CD4-positive, alpha-beta T cell treated with Interleukin-15 for 1 hour (primary cell): ENCODE measurements at regions not wholly inside any gene's neighbourhood (a gene's known extent, or its start where the extent isn't known, plus 50 kb on each side); places are given as distances from the start of the nearest gene placed in this dataset.

Experiments used
- DNase-seq: peaks from one replicate; pipeline ENCODE4 v3.0.0-alpha.2; 2020

DNA sequence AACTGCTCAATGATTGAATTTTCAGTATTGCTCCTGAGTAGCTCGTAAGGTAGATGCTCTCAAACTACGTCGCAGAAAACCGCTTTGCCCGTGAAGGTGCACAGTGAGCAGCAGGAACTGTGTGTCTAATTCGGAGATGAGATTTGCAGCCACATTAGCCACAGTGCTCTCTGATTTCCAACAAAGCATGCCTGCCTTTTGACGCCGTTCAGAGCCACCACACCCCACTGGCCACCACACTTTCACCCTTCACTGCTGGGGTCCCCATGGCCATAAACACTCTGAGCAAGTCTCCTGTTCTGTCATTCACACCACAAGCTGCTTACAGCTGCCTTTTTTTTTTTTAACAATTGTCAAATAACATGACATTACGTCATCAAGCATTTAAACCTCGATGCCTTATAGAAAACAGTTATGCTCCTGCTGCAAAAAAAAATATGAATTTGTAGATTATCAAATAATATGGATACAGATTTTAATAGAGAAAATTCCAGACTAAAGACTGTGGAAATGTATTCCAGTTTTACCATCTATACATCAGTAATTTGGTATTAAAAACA, 578.8 kb upstream of the PFKP start:
- DNase-seq = no peak

DNA sequence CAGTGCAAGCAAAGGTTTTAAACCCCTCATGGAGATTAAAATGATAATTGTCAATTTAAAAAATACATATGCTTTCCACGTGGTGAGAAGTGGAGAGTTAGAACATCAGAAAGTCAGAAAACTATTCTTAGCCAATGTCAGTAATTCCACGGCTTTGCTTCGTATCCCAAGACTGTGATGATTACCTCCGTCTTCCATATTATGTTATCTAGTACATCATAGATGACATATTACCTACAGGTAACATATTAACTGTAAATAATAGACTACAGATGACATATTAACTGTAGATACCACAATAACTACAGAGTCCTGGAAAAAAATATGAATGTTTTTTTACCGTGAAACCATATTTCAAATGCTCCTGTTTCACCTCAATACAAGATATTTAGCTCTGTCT, 579.4 kb upstream of the PFKP start:
- DNase-seq = no peak

DNA sequence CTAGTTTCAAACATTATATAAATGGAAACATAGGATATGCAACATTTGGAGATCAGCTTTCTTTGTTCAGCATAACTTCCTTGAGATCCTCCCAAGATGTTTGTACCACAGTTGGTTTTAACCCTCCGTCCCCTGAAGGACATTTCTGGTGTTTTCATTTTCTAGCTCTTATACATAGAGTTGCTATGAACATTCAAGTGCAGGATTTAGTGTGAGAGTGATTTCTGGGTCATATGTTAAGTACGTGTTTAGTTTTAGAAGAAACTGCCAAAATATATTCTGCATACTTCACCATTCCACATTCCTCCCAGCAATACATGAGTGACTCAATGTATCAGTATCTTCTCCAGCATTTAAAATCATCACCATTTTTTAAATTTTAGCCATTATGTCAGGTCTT, 588.7 kb upstream of the PFKP start:
- no peak for DNase-seq

DNA sequence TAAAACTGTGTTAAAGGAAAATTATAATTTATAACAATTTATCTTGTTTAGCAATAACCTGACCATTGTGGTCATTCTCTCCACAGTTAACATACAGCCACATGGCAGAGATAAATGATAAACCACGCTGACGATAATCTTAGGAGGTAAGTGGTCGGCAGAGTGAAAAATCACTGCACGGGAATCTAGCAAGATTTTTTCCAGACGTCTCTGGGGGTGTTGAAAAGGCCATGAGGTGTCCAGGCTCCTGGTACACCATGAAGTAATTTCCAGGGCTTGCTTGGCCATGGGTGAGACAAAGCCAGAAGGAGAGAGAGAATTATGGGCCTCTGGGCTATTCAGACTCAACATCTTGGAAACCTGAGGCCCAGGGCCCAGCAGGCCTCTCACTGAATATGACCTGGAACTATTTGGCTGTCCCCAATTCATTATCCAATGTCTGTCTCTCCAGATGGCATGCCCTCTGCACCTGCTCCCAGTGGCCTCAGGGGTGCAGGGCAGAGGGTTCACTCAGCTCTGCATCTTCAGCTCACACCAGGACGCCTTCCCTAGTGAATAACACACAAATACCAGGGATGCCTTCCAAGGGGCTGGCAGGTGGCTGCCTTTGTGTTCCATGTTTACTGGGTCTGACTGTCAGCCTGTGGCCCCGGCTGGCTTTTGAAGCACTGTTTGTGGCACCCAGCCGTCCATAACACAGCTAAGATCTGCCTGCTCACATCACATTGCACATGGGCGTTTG, 590.4 kb upstream of the PFKP start:
- DNase-seq = no peak

DNA sequence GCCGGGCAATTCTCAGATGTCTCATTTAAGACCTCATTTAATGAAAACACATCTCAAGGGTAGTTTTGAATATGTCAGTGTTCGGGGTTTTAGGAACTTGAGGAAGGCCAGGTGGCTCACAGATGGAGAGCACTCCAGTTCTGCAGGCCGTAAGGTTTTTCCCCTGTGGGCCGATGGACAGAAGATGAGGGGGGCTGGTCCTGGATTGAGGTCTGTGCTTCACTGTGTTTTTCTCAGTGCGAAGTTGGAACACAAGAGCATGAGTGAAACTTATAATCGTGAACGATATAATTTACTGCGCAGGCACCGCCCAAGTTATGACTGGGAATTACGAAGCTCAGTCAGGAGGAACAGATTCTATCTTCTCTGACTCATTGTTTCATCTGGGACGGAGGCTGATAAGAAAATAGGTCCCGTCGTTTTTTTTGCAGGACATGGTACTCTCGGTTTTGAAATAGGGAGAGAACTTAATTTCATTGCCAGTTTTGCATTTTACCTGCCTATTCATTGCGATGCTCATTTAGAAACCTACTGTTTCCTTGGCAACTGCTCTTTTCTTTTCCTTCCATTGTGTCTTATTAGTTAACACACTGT, 591.0 kb upstream of the PFKP start:
- no peak for DNase-seq

DNA sequence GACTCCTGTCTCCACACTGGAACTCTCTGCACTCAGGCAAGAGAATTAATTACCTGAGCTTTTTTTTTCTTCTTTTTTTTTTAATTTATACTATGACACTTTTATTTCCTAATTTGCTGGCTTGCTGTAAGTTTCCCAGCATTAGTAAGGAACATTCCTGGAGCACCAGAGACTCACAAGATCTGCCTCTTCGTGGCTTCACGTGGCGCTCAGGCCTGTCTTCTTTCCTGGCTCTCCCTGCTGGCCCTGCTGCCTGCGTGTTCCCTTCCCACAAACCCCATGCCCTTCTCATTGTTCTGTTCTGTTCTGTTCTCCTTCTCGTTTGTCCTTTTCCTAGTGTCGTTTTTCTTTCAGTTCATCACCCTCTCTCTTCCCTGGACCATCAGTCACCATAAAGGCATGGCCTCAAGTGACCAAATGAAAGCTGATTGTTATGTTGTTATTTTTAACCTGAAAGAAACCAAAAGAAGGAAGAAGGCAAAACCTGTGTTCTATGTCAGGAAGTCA, 591.6 kb upstream of the PFKP start:
- no peak for DNase-seq

DNA sequence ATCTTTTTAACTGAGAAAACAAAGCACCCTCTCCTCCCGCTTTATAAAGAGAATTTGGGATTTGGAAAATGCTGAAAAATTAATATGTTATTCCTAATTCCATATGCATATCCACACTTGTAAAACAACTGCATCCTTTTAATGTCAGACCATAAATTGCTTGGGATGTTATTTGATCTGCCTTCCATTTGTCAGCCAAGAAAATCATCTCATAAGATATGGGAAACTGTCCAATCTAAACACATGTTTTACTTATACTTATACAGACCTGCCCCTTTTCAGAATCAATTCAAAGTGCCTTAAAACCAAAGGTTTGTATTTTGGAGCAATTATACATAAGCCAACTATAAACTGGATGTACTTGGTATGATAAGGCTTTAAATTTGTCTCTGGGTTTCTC, 595.5 kb upstream of the PFKP start:
- no peak for DNase-seq

DNA sequence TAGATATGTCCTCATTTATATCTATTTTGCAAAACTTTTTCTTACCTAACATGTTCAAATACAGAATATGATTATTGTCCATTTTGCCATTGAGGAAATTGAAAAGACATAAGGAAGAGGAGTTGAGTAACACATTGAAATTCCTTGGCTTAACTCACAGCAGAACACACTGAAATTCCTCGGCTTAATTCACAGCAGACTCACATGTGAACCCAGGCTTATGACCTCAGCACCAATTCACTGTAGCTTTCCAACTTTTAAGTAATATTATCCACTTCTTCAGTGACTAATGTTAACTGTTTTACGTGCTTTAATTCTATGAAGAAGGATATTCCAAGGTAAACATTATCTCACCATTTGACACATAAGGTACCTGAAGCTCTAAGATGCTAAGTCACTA, 597.5 kb upstream of the PFKP start:
- no peak for DNase-seq

DNA sequence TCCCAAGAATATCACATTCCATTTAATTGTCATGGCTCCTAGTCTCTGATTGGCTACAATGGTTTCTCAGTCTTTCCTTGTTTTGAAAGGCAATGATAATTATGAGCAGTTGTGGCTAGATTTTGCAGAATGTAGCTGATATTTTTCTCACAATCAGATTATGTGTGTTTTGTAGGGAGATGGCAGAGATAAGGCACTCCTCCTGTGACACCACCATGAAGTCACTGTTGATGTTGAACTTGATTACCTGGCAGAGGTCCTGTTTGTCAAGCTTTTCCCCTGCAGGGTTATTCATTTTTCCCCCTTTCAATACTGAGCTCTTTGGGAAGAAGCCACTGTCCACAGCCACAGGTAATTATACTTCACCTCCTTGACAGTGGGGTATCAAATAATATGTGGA, 602.9 kb upstream of the PFKP start:
- no peak for DNase-seq

DNA sequence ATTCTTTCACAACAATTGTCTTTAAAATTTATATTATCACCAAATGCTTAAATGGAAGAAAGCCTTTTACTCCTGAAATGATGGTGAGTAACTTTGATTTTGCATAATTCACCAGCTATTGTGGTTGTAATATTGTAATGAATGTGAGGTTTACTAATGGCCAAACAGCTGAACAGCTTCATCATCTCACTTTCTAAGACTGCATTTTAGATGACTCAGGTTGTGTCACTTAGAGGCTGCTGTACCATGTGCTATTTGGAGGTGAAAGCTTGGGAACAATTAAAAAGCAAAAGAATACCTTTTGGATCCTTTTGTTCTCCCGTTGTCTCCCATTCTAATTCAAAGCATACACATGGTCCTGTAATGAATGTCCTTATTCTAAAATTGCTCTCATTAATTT, 604.0 kb upstream of the PFKP start:
- no peak for DNase-seq

DNA sequence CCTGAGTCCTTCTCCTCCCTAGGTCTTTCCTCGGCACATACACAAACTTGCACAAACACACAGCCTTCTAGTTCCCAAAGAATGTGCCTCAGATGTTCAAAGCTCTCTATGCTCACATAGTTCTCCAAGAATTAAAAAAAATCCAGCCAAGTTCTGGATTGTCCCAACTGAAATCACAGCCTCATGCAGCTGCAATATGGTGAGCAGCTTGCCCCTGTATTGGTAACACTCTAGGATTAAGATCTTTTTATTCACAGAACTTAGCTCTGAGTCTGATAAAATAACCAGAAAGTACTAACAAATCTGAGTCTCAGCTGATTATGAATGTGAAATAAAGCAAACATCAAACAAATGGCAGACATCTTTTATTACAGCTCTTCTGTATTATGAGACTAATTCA, 604.8 kb upstream of the PFKP start:
- no peak for DNase-seq

DNA sequence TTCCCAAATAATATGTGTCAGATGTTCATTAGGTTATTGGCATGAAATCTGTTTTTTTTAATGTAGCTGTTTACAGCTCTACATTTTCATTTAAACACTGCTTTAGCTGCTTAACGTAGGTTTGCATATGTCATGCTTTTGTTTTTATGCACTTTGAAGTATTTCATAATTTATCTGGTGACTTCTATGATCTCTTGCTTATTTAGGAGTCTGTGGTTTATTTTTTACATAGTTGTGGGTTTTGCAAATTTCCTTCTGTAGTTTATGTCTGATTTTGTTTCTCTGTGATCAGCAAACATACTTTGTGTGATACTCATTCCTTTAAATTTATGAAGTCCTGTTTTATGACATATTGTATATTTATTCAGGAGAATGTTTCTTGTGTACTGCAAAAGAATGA, 606.5 kb upstream of the PFKP start:
- no peak for DNase-seq

DNA sequence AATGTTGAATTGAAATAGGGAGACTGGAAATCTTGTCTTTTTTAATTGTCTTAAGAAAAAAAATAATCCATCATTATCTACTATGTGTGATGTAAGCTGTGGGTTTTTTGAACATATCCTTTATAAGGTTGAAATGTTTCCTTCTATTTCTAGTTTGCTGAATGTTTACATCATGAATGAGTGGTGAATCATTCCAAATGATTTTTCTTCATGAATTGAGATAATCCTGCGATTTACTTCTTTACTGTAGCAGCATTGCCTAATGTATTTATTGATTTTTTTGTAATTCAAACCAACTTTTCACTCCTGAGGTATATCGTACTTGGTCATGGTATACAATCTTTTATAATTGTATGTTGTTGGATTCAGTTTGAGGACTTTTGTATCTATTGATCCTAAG, 607.6 kb upstream of the PFKP start:
- no peak for DNase-seq

DNA sequence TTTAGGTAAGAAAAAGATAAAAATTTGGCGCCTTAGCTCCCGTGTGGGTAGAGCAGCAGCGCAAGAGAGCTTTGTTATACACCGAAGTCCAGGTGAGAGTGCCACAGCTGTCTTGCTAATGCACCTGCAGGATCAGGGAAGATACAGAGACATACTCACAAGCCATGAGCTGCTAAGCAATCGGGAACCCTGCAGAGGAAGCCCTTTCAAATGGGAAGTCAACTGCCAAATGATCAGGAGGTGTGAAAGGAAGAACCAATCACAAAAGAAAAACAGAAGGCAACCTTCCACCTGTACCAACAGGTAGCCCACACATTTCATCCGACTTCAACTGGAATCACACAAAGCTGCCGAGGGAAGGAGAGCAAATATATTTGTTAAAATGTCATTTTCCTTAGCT, 610.5 kb upstream of the PFKP start:
- no peak for DNase-seq

DNA sequence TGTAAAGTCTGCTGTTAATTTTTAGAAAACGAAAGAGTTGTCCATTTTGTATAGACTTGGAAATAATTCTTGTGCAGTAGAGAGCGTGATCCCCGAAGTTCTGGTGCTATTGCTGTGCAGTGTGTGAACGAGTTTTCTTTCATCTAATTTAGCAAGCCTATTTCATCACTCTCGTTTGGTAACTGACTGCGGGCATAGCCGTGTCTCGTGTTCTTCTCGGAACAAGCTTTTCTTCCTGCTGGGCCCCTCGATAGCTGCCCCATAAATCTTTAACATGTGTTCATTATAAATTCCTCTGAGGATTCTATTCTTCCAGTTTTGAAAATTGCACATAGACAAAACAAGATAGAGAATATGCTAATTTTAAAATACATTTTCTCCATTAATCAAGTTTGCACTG, 622.0 kb upstream of the PFKP start:
- DNase-seq = no peak

DNA sequence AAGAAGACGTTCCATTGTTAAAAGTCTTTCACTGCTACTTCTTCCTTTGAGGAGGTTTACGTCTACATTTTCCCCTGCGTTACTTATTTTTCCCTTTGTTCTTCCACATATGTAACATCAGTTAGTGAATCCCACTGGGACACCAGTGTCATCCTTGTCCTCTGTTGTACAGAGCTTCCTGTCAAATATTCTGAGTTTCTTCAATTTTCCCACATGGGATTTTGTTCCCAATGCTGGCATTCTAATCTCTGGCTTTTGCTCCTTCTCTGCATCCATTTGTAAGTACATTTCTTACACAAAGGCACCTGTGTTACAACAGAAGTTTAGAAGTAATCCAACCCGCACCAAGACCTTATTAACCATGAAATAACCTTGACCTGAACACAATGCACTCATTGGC, 627.4 kb upstream of the PFKP start:
- no peak for DNase-seq

DNA sequence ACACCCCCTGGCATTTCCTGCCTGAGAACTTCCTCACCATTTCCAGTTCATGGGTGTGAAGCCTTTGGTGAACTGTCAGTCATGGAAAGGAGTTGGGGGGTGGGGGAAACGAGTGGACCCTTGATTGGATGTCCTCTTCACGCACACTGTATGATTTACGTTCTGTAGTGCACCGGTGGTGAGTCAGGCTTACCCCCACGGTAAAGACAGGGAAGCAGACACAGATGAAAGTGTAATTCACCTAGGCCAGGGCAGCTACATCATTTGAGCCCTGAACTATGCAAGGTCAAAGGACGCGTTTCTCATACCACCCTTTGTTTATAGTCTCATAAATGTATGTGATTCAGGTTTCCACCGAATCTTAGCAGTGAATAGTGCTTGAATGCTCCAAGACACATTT, 628.3 kb upstream of the PFKP start:
- DNase-seq = no peak

DNA sequence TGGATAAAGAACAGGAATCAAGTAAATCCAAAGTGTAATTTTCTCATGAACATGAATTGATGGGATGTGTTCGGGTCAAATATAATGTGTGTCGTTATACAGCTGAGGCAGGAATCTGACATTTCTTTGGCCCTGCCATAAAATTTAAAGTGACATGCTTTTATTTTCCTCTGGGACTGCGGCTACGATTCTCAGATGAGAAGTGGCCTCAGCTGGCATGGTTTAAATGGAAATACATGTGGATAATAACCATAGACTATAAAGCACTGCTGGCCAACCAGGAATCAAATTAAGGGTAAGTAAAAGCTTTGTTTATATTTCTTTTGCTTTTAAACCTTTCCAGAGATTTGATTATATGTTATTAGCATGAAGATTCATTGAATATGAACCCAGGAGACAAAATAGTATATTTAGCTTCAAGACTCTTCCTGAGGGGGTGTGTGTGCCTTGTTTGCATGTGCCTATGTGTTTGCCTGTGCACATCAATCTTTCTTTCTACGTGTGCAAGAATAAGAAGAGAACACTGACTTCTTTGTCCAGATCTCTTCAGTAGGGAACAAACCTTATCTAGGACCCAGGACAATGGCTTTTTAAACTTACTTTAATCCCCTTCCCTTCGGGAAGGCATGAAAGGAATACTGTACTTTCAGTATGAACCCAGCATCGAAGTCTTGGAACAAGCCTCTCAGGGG, 629.0 kb upstream of the PFKP start:
- no peak for DNase-seq

DNA sequence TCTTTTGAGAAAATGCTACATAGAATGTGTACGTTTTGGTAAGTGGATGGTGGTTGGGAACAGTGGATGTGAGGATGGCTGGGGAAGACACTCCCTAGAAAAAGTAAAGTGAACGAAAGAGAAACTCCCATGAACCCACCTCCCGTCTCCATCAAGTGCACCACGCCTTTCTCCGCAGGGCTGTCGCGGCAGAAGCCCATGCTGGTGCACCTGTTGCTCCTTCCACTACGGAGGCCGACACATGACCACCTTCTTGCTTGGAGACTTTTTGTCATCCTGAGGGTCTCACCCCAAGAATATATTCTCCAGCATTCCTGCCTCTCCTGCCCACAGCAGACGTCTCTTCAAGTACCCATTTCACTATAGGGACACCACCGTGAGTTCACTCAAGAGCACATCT, 630.4 kb upstream of the PFKP start:
- DNase-seq = no peak

DNA sequence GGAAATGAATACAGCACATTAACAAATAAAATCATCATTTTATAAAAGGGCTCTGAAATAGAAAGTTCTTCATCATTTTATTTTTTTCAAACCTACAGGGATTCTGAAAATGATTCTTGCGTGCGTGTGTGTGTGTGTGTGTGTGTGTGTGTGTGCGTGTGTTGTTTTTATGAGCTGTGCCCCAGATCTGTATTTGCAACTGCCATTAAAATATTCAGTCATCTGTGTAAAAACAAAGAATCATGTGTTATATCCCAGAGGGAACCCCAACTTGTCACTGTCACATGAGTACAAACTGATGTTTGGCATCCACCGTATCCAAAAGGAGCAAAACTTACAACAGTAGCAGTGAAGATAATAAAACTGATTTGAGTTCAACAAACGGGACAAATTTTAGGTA, 635.4 kb upstream of the PFKP start:
- DNase-seq = no peak

DNA sequence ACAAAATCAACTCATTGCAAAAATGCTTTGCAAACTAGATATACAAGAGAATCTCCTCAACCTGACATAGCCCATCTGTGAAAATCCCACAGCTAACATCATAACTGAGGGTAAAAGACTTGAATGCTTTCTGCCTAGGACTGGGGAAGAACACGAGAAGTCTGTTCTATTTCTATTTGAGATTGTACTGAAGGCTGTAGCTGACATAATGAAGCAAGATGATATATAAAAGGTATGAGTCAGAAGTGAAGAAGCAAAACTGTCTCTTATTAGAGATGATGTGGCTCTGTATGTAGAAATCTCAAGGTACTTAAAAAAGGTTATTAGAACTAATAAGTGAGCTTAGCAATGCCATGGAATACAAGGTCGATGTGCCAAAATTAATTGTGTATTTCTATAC, 639.9 kb upstream of the PFKP start:
- no peak for DNase-seq

DNA sequence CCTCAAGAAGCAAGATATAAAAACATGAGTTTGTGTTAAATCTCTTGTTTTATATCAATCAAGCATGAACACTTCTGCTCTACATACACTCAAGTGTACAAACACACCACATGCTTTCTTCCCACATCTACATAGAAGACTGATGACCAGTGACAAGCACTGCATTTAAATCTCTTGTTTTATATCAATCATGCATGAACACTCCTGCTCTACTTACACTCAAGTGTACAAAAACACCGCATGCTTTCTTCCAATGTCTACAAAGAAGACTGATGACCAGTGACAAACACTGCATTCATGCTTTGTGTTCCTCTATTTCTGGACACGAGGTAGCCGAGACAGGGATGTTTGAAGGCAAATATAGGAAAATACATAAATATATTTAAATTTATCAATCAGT, 642.0 kb upstream of the PFKP start:
- DNase-seq = no peak

DNA sequence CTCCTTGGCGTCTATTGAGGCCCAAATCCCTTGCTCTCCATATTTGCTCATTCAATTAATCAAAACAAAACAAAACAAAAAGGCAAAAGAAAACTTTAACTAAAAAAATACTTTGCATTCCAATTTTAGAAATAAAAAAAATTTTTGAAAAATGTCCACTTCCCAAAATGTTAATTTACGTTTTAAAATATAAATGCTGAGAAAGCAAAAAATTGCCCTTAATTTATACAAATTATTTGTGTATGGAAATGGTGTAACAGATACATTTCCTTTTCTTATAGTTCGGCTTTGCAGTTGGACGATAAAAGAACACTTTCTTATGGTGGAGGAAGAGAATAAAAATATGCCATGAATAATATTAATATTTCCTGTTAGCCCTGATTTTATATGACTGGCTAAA, 652.8 kb upstream of the PFKP start:
- DNase-seq = no peak

DNA sequence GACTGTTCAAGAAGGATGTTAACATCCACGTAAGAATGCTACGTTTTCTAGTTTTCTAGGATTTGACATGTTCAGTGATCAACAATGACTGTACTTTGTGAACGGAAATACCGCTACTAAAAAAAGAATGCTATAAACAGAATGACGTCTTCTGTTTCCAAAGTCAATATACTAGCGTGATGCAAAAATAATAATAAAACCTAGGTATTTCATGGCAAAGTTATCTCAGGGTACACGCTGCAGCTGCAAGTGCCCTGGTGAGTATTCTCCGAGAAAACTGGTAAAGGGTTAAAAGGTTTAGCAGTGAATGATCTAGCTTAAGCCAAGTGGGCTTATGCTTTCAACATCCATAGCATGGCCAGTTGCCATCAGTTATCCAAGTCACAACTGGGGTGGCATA, 653.3 kb upstream of the PFKP start:
- DNase-seq = no peak
